K562 (cell line): ENCODE measurements at regions not wholly inside any gene's neighbourhood (a gene's known extent, or its start where the extent isn't known, plus 50 kb on each side); places are given as distances from the start of the nearest gene placed in this dataset.

Experiments used
- CCAR2 ChIP-seq: fragments of 200-400 bp; formaldehyde crosslinking; IDR thresholded peaks from 2 replicates; pipeline ENCODE4 v1.6.1; 2017; ENCODE audit warnings: mild to moderate bottlenecking, low read depth, low read length
- DPF2 ChIP-seq: fragments of 450-650 bp; IDR thresholded peaks from 2 replicates; pipeline ENCODE4 v1.6.1; 2016
- ESRRA ChIP-seq: fragments of 450-650 bp; IDR thresholded peaks from 2 replicates; pipeline ENCODE4 v1.6.1; 2014; ENCODE audit warnings: low read depth, mild to moderate bottlenecking, moderate library complexity, borderline replicate concordance
- LEF1 ChIP-seq: fragments of 450-650 bp; IDR thresholded peaks from 2 replicates; pipeline ENCODE4 v1.6.1; 2016; ENCODE audit warnings: mild to moderate bottlenecking
- MGA ChIP-seq: fragments of 450-650 bp; IDR thresholded peaks from 2 replicates; pipeline ENCODE4 v1.6.1; 2016; ENCODE audit warnings: mild to moderate bottlenecking, moderate library complexity
- NCOA1 ChIP-seq: fragments of 450-650 bp; IDR thresholded peaks from 2 replicates; pipeline ENCODE4 v1.6.1; 2016; ENCODE audit warnings: low read depth
- SMAD1 ChIP-seq: fragments of 150-350 bp; IDR thresholded peaks from 2 replicates; pipeline ENCODE4 v1.6.1; 2014; ENCODE audit warnings: low read length, low read depth; ENCODE audit not compliant: partially characterized antibody
- SMARCA5 ChIP-seq: fragments of 450-650 bp; IDR thresholded peaks from 2 replicates; pipeline ENCODE4 v1.6.1; 2016
- ZNF134 ChIP-seq: fragments of 250-450 bp; sonication (Bioruptor Pico); conservative IDR thresholded peaks from 2 replicates; pipeline ENCODE4 v1.4.0; 2020
- ZNF354B ChIP-seq: fragments of 250-450 bp; sonication (Bioruptor Pico); IDR thresholded peaks from 2 replicates; pipeline ENCODE4 v1.4.0; 2020
- TF ChIP-seq, protein P1 (sequence below): fragments of 200-800 bp; sonication (Bioruptor generic); IDR thresholded peaks from 2 replicates; pipeline ENCODE4 v1.6.1; 2016; ENCODE audit warnings: missing genetic modification characterization, missing compliant biosample characterization
- TF ChIP-seq, protein P2 (sequence below): fragments of 250-450 bp; sonication (Bioruptor Pico); IDR thresholded peaks from 2 replicates; pipeline ENCODE4 v1.8.0; 2021; ENCODE audit warnings: moderate library complexity, mild to moderate bottlenecking, inconsistent platforms

GRCh38 chrX:131843987-131844386 is 179.1 kb upstream of the STK26 start (continued):
- TF ChIP-seq MGA (no peak), DPF2 (peak; percentile 59), LEF1 (no peak), CCAR2 (no peak), SMAD1 (no peak), ZNF354B (CRISPR knock-in tag) (no peak), ZNF134 (CRISPR knock-in tag) (no peak), SMARCA5 (no peak), NCOA1 (no peak), ESRRA (no peak)
- TF ChIP-seq, protein P1, sequence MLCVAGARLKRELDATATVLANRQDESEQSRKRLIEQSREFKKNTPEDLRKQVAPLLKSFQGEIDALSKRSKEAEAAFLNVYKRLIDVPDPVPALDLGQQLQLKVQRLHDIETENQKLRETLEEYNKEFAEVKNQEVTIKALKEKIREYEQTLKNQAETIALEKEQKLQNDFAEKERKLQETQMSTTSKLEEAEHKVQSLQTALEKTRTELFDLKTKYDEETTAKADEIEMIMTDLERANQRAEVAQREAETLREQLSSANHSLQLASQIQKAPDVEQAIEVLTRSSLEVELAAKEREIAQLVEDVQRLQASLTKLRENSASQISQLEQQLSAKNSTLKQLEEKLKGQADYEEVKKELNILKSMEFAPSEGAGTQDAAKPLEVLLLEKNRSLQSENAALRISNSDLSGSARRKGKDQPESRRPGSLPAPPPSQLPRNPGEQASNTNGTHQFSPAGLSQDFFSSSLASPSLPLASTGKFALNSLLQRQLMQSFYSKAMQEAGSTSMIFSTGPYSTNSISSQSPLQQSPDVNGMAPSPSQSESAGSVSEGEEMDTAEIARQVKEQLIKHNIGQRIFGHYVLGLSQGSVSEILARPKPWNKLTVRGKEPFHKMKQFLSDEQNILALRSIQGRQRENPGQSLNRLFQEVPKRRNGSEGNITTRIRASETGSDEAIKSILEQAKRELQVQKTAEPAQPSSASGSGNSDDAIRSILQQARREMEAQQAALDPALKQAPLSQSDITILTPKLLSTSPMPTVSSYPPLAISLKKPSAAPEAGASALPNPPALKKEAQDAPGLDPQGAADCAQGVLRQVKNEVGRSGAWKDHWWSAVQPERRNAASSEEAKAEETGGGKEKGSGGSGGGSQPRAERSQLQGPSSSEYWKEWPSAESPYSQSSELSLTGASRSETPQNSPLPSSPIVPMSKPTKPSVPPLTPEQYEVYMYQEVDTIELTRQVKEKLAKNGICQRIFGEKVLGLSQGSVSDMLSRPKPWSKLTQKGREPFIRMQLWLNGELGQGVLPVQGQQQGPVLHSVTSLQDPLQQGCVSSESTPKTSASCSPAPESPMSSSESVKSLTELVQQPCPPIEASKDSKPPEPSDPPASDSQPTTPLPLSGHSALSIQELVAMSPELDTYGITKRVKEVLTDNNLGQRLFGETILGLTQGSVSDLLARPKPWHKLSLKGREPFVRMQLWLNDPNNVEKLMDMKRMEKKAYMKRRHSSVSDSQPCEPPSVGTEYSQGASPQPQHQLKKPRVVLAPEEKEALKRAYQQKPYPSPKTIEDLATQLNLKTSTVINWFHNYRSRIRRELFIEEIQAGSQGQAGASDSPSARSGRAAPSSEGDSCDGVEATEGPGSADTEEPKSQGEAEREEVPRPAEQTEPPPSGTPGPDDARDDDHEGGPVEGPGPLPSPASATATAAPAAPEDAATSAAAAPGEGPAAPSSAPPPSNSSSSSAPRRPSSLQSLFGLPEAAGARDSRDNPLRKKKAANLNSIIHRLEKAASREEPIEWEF: no peak
- TF ChIP-seq, protein P2, sequence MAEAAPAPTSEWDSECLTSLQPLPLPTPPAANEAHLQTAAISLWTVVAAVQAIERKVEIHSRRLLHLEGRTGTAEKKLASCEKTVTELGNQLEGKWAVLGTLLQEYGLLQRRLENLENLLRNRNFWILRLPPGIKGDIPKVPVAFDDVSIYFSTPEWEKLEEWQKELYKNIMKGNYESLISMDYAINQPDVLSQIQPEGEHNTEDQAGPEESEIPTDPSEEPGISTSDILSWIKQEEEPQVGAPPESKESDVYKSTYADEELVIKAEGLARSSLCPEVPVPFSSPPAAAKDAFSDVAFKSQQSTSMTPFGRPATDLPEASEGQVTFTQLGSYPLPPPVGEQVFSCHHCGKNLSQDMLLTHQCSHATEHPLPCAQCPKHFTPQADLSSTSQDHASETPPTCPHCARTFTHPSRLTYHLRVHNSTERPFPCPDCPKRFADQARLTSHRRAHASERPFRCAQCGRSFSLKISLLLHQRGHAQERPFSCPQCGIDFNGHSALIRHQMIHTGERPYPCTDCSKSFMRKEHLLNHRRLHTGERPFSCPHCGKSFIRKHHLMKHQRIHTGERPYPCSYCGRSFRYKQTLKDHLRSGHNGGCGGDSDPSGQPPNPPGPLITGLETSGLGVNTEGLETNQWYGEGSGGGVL: no peak
